Stomach (tissue), 8 donors: ENCODE measurements at regions not wholly inside any gene's neighbourhood (a gene's known extent, or its start where the extent isn't known, plus 50 kb on each side); places are given as distances from the start of the nearest gene placed in this dataset.

Experiments
- DNase-seq, 2 donors: peaks; one replicate each; pipeline versions ENCODE4 v3.0.0 to v3.0.0-alpha.2; 2013 to 2019
- H3K27ac ChIP-seq, 5 donors: fragments of 200-600 bp in 4 of 5; sonication (generic) in 4 of 5; one replicate each; pipeline ENCODE4 v1.5.1; 2013 to 2019; ENCODE audit warnings: mild to moderate bottlenecking in 1 of 5, moderate library complexity in 1 of 5
- H3K27me3 ChIP-seq, 3 donors: fragments of 200-600 bp; sonication (generic); one replicate each; pipeline ENCODE4 v1.5.1; 2017 to 2019; ENCODE audit warnings: mixed run types in 1 of 3
- H3K36me3 ChIP-seq, 4 donors: fragments of 200-600 bp; sonication (generic); 1 replicate in 3 of 4; 2 replicates in 1 of 4; pipeline ENCODE4 v1.5.1; 2016 to 2019
- H3K4me1 ChIP-seq, 4 donors: fragments of 200-600 bp; sonication (generic); one replicate each; pipeline ENCODE4 v1.5.1; 2016 to 2019
- H3K4me3 ChIP-seq, 4 donors: fragments of 200-600 bp; sonication (generic) in 3 of 4; one replicate each; pipeline ENCODE4 v1.5.1; 2016 to 2019; ENCODE audit warnings: mild to moderate bottlenecking in 1 of 4
- H3K9me3 ChIP-seq, 4 donors: fragments of 200-600 bp; sonication (generic); one replicate each; pipeline ENCODE4 v1.5.1; 2016 to 2019
- EP300 ChIP-seq: sonication (generic); formaldehyde crosslinking; IDR thresholded peaks from one replicate; pipeline ENCODE4 v1.6.1; 2017; ENCODE audit warnings: antibody characterized with exemption
- POLR2A ChIP-seq, 4 donors: fragments of 450-650 bp; IDR thresholded peaks; one replicate each; pipeline ENCODE4 v1.6.1; 2016; ENCODE audit warnings: antibody characterized with exemption in 4 of 4, control low read depth in 2 of 4, mild to moderate bottlenecking in 1 of 4, moderate library complexity in 1 of 4
- POLR2AphosphoS5 ChIP-seq, 3 donors: sonication (generic); formaldehyde crosslinking; IDR thresholded peaks; one replicate each; pipeline ENCODE4 v1.6.1; 2016; ENCODE audit warnings: antibody characterized with exemption in 3 of 3
- WGBS, 5 donors: extraction: QIAGEN DNeasy Blood & Tissue Kit in 3 of 5; methylation state at CpG; one replicate each; pipeline versions ENCODE4 v1.1.5 to v1.1.7; 2013 to 2018; 5-methylcytosine and 5-hydroxymethylcytosine counted together
- intact Hi-C: fragments of 100-400 bp; cut with DNase I; formaldehyde crosslinking; loops from one replicate; pipeline ENCODE4 v1.15.1; 2023; ENCODE audit warnings: low total_unique reads
- TF ChIP-seq, protein P1 (sequence below), 7 experiments: fragments of 450-650 bp in 4 of 7; fragments of 200-600 bp in 3 of 7; sonication (generic) in 3 of 7; IDR thresholded peaks; one replicate each; pipeline ENCODE4 v1.5.1; 2016 to 2019; ENCODE audit warnings: antibody characterized with exemption in 7 of 7, control low read depth in 2 of 7, mild to moderate bottlenecking in 1 of 7
- donor health status: healthy with polysubstance abuse.
- donor health status: Bipolar disorder and iron deficiency.
- donor health status: healthy.

GRCh38 chr3:109819734-109820133, 482.4 kb upstream of the DPPA4 start:
- no peak for TF ChIP-seq EP300
- no peak for TF ChIP-seq POLR2AphosphoS5 (IDR thresholded peaks at IDR 0.05)
- no peak for TF ChIP-seq POLR2A (IDR thresholded peaks at IDR 0.05)
- TF ChIP-seq, protein P1, sequence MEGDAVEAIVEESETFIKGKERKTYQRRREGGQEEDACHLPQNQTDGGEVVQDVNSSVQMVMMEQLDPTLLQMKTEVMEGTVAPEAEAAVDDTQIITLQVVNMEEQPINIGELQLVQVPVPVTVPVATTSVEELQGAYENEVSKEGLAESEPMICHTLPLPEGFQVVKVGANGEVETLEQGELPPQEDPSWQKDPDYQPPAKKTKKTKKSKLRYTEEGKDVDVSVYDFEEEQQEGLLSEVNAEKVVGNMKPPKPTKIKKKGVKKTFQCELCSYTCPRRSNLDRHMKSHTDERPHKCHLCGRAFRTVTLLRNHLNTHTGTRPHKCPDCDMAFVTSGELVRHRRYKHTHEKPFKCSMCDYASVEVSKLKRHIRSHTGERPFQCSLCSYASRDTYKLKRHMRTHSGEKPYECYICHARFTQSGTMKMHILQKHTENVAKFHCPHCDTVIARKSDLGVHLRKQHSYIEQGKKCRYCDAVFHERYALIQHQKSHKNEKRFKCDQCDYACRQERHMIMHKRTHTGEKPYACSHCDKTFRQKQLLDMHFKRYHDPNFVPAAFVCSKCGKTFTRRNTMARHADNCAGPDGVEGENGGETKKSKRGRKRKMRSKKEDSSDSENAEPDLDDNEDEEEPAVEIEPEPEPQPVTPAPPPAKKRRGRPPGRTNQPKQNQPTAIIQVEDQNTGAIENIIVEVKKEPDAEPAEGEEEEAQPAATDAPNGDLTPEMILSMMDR (IDR thresholded peaks at IDR 0.05), result no peak
- no peaks in the 10 kb centered on the region for H3K9me3 ChIP-seq

DNA sequence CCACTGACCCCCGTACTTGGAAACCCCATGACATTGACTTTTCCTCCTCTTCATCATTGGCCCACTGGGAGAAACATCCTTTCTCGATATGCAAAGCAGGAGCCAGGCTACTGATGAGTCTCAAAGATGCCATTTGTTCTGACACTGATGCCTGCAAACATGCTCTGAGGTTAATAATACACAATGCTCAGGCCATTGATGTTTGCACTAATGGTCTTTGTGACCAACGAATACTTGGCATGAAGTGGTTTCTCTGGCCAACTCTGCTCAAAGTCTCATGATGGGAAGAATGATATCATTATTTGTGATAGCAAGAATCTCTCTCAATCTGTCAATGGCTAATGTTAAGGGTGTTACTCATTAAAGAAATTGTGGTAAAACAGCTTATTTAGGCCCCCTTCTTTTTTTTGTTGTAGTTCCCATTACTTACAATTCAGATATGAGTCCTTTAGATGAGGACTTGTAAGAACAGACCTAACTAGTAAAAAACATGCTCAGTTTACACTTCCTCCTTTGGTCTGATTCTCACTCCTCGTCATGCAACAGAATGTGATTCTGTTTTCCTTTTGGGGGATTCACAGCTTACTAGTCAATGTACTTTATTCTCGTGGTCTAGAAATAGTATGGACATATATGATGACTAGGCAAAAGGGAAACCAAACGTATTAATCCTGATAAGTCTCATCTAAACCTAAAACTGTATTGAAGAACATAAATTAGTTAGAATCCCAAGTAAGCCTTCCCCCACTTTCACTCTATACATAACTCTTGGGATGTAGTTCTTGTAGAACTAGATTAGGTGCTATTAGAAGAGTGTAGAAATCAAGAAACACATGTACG, 488.8 kb upstream of the DPPA4 start:
- H3K4me3 ChIP-seq, result no peak overlapping the region
- no peaks in the 10 kb centered on the region for H3K4me1 ChIP-seq
- no peaks in the 10 kb centered on the region for H3K36me3 ChIP-seq
- intact Hi-C loops, result no loop called here
- no peak overlapping the region for H3K27ac ChIP-seq
- no peaks in the 10 kb centered on the region for H3K27me3 ChIP-seq
- DNase-seq, result no peak
- TF ChIP-seq POLR2AphosphoS5 (IDR thresholded peaks at IDR 0.05) (no peak), POLR2A (IDR thresholded peaks at IDR 0.05) (no peak), EP300 (no peak)
- TF ChIP-seq, protein P1 (IDR thresholded peaks at IDR 0.05), result no peak
- 77 to 82% (median 80%) methylated on average over 7 of the region's 7 CpGs for WGBS, 5 donors
- H3K9me3 ChIP-seq, result no peaks in the 10 kb centered on the region

More at GRCh38 chr3:109819734-109820133, 482.4 kb upstream of the DPPA4 start:
- intact Hi-C loops, result no loop called here
- no peaks in the 10 kb centered on the region for H3K36me3 ChIP-seq
- no peak overlapping the region for H3K27ac ChIP-seq
- no peak overlapping the region for H3K4me3 ChIP-seq
- DNase-seq, result no peak
- WGBS, 5 donors, result 69 to 88% (median 79%) methylated on average over 6 of the region's 6 CpGs
- no peaks in the 10 kb centered on the region for H3K4me1 ChIP-seq
- H3K27me3 ChIP-seq, result no peaks in the 10 kb centered on the region

GRCh38 chr3:109831403-109831802, 494.1 kb upstream of the DPPA4 start:
- 64 to 76% (median 68%) methylated on average over 9 of the region's 9 CpGs for WGBS, 5 donors
- Histone ChIP-seq H3K27me3 (no peaks in the 10 kb centered on the region), H3K27ac (no peak overlapping the region), H3K4me1 (no peaks in the 10 kb centered on the region), H3K36me3 (no peaks in the 10 kb centered on the region), H3K4me3 (no peak overlapping the region), H3K9me3 (no peaks in the 10 kb centered on the region)
- TF ChIP-seq POLR2A (IDR thresholded peaks at IDR 0.05), result no peak
- TF ChIP-seq, protein P1 (IDR thresholded peaks at IDR 0.05), result no peak
- TF ChIP-seq EP300, result no peak
- no peak for TF ChIP-seq POLR2AphosphoS5 (IDR thresholded peaks at IDR 0.05)
- DNase-seq, result no peak
- intact Hi-C loops, result no loop called here

- Histone ChIP-seq H3K4me1 (no peaks in the 10 kb centered on the region), H3K9me3 (no peaks in the 10 kb centered on the region), H3K36me3 (no peaks in the 10 kb centered on the region), H3K4me3 (no peak overlapping the region), H3K27ac (no peak overlapping the region), H3K27me3 (no peaks in the 10 kb centered on the region)
- no peak for DNase-seq
- no peak for TF ChIP-seq POLR2A (IDR thresholded peaks at IDR 0.05)
- TF ChIP-seq, protein P1 (IDR thresholded peaks at IDR 0.05), result no peak
- no peak for TF ChIP-seq POLR2AphosphoS5 (IDR thresholded peaks at IDR 0.05)
- TF ChIP-seq EP300, result no peak
- 86 to 100% (median 91%) methylated on average over 1 of the region's 1 CpG for WGBS, 5 donors
- intact Hi-C loops, result no loop called here
Observed at GRCh38 chr3:109835958-109836357, 498.6 kb upstream of the DPPA4 start.
